Skeletal muscle cell (primary cell): ENCODE measurements at regions not wholly inside any gene's neighbourhood (a gene's known extent, or its start where the extent isn't known, plus 50 kb on each side); places are given as distances from the start of the nearest gene placed in this dataset.

Source experiments
- DNase-seq: peaks from one replicate; pipeline ENCODE4 v3.0.0-alpha.2; 2010; ENCODE audit warnings: low read depth
- H3K4me3 ChIP-seq: 2 replicates; pipeline ENCODE4 v1.5.1; 2011; ENCODE audit warnings: low read depth, mild to moderate bottlenecking, control low read depth, low read length, moderate library complexity

DNA sequence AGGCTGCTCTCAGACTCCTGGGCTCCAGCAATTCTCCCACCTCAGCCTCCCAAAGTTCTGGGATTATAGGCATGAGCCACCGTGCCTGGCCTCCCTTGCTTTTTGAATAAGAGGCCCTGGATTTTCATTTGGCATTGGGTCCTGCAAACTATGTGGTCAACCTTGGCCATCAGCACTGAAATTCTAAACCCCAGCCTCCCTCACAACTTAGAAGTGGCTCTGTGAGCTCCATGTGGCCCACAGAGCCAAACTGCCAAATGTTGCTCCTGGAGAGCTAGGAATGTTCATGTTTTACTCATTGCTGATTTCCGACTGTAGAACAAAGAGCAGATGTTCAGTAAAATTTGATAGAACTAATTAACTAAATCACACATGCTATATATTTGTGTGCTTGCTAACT is 210.6 kb upstream of the AGAP1 start:
- no peak for DNase-seq
- H3K4me3 ChIP-seq, result no peak overlapping the region

DNA sequence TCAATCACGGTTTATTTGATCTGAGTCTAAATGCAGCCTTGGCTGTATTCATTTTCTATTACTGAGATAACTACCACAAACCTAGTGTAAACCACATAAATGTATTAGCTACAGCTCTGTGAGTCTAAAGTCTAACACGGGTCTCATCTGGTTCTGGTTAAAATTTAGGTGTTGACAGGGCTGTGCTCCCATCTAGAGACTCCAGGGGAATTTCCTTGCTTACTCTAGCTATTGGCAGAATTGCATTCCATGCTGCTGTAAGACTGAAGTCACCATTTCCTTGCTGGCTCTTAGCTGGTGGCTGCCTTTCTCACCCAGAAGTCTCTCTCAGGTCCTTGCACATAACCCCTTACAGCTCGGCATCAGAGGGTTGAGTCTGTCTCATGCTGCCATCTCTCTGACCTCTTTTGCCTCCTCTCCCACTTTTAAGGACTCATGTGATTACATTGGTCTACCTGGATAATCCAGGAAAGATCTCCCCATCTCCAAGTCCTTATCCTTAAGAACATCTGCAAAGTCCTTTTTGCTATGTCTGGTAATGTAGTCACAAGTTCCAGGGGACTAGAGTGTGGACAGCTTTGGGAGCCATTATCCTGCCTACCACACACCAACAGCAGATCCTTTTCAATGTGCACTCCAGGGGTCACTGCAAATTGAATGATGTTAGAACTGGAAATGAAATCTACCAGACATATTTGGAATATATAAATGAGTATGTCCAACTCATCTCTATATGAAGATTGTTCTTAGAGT is 207.0 kb upstream of the AGAP1 start:
- no peak overlapping the region for H3K4me3 ChIP-seq
- DNase-seq, result no peak

DNA sequence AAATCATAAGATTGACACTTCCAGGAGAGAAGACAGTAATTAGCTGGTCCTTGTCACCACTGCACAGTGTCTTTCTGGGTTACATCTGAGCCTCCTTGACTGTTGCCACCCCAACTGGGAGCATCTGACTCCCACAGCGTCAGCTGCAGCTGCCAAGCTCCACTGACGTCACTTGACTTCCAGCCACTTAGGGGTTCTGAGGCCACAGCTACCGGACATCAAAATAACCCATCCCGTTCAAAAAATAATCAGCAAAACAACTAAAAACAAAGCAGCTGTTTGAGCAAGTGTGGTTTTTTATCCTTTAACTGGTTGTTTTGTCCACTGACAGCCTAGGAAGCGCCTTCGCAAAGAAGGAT is 206.5 kb upstream of the AGAP1 start:
- no peak overlapping the region for H3K4me3 ChIP-seq
- DNase-seq, result no peak

DNA sequence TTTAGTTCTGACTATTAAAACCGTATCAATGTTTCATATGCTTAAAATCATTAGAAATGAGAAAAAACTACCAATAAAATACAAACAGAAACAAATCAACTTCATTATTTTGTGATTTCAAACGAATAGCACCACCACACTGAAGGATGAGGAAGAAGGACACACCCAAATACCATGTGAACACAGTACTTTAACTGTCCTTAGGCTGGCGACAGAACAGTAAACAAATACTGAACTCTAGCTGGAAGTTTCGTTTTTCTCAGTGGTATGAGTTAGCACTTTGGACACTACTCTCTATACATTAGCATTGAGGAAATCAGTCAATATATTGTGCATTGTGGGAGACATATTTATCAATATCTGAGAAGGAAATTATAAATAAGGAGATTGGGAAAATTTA is 202.4 kb upstream of the AGAP1 start:
- no peak overlapping the region for H3K4me3 ChIP-seq
- DNase-seq, result no peak

DNA sequence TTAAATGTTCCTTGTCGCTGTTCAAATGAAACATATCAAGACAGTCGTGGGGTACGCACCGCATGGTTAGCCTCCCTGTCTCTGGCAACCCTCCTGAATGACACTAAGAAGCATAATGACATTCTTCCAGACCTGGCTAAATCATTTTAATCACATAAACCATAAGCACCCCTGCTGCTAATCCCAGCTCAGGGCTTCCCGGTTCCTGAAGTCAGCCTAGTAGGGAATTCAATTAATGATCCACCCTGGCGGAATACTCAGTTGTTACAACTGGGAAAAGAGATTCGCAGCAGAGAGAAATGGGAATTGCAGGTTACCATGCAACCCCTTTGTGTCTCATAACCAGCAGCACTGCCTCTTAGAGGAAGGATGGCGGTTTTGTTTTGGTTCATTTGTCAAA is 200.8 kb upstream of the AGAP1 start:
- DNase-seq, result no peak
- H3K4me3 ChIP-seq, result no peak overlapping the region

DNA sequence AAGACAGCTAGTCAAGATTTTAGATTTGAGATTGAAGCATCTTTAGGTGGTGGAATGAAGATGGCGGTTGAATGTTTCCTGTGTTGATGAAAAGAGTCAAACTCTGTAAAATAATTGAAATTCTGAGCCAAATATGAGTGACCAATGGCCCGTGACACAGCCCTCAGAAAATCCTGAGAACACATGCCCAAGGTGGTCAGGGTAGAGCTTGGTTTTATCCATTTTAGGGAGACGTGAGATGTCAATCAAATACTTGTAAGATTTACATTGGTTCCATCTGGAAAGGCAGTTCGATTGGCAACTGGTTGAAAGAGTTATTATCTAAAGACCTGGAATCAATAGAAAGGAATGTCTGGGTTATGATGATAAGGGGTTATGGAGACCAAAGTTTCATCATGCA is 198.0 kb upstream of the AGAP1 start:
- H3K4me3 ChIP-seq, result no peak overlapping the region
- DNase-seq, result no peak

DNA sequence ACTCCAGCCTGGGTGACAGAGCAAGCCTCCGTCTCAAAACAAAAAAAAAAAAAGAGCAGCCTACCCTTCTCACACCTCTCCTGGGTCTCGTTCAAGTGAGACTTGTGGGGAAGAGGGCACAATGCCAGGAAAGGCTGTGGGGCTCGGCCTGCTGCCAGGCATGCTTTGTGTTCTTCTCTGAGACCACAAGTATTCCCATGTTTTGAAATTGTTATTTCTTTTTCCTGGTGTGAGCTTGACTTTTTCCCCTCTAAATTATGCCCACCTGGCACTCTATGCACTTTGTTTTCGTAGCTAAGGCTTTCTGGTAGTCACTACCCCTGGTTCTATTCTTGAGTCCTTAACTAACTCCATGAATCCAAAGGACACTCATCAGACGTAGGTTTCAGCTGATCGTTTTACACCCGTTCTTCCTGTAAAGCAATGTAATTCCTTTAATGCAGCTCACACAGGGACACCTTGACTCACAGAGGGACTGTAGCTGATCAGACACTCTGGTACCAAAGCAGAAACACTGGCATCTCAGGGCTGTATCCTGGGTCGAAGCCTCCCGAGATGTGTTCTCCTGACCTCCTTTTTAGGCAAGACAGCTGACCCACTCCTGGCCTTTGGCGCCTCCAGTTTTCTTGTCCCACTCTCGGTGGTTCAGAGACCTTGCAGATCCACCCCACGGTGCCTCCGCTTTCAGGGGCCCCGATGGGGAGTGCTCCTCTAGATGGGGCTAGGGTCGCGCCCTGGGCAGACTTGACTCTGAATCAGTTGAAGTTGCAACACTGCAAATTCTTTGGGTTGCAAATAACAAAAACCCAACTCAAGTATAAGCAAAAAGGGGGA is 193.3 kb upstream of the AGAP1 start:
- DNase-seq, result peak; percentile 76
- no peak overlapping the region for H3K4me3 ChIP-seq

DNA sequence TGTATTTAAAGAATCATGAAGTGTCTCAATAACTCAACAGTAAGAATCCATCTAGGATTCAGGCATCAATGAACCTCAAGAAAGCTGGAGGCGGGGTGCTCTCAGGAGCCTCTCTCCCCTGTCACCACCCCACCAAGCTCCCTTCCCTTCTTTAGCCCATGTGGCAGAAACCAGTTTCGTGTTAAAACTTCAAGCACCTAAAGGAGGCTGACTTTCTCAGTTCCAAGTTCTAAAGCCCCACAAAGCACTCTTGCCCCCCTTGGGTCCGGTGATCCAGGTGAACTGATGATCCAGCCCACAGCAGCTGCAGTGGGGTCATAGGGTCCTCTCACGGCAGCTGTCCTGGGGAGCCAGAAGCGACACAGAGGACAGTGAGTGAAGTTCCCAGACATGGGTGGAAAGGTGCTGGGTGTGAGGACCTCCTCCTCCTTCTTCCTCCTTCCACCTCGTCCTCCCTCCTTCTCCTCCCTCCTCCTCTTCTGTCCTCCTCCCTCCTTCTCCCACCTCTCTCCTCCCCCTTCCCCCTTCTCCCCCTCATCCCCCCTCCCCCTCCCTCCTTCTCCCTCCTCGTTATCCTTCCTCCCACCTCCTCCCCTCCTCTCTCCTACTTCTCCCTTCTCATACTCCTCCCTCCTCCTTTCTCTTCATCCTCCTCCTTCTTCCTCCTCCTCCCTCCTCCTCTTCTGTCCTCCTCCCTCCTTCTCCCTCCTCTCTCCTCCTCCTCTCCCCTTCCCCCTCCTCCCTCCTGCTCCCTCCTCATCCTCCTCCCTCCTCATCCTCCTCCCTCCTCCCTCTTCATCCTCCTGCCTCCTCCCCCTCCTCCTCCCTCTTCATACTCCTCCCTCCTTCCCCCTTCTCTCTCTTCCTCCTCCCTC is 192.4 kb upstream of the AGAP1 start:
- no peak overlapping the region for H3K4me3 ChIP-seq
- no peak for DNase-seq

DNA sequence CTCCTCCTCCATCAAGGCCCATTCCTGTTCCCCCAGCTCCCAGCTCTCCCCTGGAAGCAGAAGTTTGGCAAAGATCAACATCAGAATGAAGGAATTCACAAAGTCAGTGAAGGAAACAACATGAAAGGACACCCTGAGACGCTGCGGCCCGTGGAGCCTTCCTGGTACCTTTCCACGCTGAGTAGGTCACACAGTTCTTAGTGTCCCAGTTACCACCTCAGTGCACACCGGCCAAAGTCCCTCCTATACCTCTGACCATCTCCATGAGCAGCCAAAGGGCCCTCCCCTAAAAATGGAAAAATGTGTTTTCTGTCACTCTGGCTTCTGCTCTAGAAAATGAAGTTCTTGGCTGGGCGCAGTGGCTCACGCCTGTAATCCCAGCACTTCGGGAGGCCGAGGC is 191.6 kb upstream of the AGAP1 start:
- no peak for DNase-seq
- H3K4me3 ChIP-seq, result no peak overlapping the region

DNA sequence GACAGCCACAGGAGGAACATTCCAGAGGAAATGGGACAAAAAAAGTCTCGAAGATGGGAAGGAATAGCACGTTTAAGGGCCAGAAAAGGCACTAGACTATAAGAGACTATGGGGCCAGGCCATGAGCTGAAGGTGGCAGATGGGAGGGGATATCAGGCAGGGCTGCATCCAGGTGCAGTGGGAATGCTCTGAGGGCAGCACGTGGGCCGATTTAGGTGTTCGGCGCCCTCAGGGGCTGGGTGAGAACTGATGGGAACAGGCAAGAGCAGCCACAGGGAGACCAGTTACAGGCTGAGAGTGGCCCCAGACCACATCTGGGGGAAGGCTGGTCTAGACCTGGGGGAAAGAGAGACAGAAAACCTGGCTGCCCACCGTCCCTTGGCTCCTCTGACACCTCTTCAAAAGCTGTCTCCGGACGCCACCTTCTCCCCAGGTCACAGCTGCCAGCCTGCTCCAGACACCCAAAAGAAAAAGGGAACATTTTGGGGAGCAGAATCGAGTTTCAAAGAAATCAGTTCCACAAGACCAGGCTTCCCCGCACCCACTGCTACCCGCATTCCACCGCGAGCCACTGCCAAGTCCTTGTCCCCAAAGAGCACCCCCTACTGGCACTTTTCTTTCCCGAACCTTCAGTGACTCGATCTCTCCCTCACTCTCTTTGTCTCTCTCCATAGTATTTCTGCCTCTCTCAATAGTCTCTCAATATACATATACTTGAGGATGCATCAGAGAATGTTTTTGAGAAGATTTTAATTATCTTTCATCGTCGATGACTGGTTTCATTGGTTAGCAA is 190.1 kb upstream of the AGAP1 start:
- DNase-seq, result no peak
- H3K4me3 ChIP-seq, result no peak overlapping the region

DNA sequence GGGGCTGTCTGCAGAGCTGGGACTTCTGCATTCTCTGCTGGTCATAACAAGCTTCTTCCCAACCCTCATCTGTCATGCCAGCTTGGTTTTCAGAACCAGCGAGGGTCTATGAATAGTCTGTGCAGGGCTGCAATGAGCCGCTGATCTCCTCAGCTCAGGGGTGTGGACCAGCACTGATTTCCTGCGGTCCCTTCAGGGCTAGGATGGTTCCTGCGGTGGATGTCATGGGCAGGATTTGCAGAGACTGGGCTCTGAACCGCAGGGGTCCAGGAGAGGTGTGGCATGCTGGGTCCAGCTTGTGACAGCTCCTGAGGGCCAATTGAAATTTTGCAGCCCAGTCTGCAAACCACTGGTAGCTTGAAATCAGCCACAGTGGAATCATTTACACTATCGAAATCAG is 188.2 kb upstream of the AGAP1 start:
- no peak for DNase-seq
- H3K4me3 ChIP-seq, result no peak overlapping the region

DNA sequence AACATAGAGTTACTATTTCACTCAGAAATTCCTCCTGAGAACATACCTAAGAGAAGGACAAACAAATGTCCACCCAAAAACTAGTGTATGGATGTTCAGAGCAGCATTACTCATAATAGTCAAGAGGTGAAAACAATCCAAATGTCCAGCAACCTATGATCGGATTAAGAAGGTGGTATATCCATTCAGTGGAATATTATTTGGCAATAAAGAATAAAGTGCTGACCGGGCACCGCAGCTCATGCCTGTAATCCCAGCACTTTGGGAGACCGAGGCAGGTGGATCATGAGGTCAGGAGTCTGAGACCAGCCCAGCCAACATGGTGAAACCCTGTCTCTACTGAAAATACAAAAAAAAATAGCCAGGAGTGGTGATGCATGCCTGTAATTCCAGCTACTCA is 182.8 kb upstream of the AGAP1 start:
- no peak for DNase-seq
- no peak overlapping the region for H3K4me3 ChIP-seq

DNA sequence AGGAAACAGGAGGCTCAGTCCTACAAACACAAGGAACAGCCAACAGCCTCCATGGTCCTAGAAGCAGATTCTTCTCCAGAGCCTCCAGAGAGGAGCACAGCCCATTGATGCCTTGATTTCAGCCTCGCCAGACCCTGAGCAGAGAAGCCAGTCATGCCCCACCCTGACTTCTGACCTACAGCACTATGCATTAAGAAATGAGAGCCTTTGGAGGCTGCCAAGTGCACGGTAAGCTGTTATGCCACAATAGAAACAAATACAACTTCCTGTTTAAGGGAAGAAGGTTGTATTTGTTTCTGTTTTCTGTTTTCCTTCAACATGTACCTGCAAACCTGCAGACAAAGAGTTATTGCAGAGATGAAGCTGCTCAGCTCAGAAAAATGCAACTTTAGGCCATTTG is 181.3 kb upstream of the AGAP1 start:
- no peak for DNase-seq
- no peak overlapping the region for H3K4me3 ChIP-seq

DNA sequence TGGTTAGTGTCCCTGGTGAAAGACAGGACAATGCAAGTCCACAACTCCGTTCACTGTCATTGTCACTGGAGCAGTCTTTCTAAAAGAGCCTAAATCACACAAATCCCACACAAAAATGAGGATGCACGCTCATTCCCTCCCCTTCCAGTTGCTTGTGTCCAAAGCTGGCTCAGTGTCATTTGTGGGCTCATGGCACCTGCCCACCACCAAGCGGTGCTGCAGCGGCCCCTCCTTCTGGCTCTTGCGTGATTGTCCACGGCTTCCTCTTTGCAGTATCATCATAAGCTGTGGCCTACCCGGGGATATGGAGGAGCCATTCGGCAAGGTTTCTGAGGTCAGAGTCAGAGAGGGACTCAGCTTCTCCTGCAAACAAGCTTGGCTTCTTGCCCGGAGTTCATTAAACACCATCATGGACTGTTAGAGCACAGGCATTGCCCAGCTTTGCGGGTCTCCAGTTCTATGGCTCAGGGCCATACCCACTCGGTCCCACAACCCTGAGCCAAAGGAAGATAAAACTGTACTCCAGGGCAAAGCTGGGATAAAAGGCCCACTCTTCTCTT is 179.4 kb upstream of the AGAP1 start:
- H3K4me3 ChIP-seq, result no peak overlapping the region
- no peak for DNase-seq

DNA sequence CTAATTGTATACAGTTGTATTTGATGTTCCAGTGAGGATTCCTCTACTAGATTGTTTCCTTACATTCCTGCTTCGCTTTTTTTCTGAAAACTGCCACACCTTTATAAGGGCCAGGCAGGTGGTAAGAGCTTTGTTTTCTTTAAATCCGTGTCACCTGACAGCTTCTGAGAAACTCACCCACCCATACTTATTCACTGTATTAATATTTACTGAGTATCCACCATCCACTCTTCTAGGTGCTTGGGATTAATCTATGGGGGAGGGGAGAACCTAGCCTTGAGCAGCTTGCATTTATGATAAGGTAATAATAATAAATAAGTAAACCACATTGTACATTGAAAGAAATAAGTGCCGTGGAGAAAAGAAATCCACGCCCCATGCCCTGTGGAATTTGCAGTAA is 174.7 kb upstream of the AGAP1 start:
- no peak overlapping the region for H3K4me3 ChIP-seq
- DNase-seq, result no peak

DNA sequence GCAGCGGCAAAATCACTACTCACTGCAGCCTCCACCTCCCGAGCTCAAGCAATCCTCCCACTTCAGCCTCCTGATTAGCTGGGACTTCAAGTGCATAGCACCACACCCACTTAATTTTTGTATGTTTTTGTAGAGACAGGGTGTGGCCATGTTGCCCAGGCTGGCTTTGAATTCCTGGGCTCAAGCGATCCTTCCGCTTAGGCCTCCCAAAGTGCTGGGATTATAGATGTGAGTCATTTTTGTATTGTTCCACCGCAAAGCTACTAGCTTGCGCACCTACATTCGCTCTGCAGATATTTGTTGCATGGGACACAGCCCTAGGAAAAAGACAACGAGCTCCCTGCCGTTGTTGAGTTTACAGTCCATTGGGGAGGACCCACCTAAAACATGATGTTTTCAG is 173.5 kb upstream of the AGAP1 start:
- DNase-seq, result no peak
- H3K4me3 ChIP-seq, result no peak overlapping the region

DNA sequence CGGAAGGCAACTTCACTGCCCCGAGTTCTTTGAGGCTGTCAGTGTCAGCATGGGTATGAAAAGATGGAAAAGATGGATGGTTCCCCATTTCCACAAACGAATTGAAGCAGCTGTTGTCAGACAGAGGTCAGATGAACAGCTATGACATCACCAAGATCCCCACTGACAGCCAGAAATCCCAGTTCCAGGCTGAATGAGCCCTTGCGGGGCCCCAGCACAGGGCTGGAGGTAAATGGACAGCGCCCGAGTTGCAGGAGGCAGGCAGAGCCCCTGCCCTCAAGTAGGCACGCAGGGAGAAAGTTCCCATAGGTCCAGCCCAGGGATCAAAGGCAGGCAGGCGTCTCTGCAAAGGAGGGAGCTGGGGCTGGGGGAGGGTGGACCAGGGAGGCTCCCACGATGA is 169.5 kb upstream of the AGAP1 start:
- no peak overlapping the region for H3K4me3 ChIP-seq
- DNase-seq, result no peak

DNA sequence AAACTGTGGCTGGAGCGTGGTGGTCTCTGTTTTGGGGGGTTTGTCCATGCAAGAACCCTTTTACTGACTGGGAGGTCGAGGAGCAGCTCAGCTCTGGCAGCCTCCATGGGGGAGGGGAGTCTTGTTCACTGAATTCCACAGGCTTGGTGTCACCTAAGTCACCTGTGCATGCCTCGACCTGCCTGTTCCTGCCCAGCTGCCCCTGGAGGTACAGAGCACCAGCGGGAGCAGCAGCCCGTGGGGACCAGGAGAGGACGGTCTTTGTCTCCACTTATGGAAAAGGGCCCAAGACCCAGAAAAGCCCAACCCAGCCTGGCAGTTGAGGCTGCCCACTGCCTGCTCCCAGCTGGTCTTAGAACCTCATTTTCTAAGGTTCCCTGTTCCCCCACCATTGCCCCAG is 168.7 kb upstream of the AGAP1 start:
- no peak overlapping the region for H3K4me3 ChIP-seq

DNA sequence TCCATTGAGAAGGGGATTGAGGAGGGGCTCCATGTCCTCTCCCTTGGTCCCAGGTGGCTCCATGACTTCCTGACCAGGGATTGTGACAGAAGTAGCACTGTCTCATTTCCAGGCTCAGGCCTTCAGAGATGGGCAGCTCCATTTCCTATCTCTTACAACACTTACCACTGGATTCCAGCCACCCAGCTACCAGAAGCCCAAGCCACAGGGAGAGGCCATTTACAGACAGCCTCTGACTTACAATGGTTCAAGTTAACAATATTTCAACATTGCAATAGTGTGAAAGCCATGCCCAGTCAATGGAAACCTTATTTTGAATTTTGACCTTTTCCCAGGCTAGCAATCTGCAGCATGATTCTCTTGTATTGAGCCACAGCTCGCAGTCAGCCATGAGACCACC is 164.9 kb upstream of the AGAP1 start:
- no peak overlapping the region for H3K4me3 ChIP-seq
- DNase-seq, result no peak

More for the DNA sequence above, 168.7 kb upstream of the AGAP1 start:
- DNase-seq, result no peak
